GM12878 (cell line): ENCODE measurements at regions not wholly inside any gene's neighbourhood (a gene's known extent, or its start where the extent isn't known, plus 50 kb on each side); places are given as distances from the start of the nearest gene placed in this dataset.

Experiments
- ATAC-seq: fragments of 200-7000 bp; cut with Tn5 transposase; 3 replicates; pipeline ENCODE4 v1.9.1; 2020; ENCODE audit warnings: mild to moderate bottlenecking, moderate library complexity
- BruUV-seq: library from RNA; stranded (reverse); fragments of 400-500 nt; replicated peaks from 2 replicates; lab custom pipeline; 2021; lab: Mats Ljungman, UMichigan
- CTCF ChIA-PET: fragments of 300-600 bp; sonication (Branson Sonifier 250); formaldehyde crosslinking; extraction: SDS; loops from one replicate; lab custom pipeline; 2021; ENCODE audit warnings: inconsistent platforms; lab: Yijun Ruan, JAX
- POLR2A ChIA-PET: fragments of 350-600 bp; formaldehyde crosslinking; extraction: SDS; loops from one replicate; lab custom pipeline; 2021; ENCODE audit warnings: inconsistent platforms; lab: Charles Lee
- RAD21 ChIA-PET: fragments of 300-600 bp; sonication (Branson Sonifier 250); formaldehyde crosslinking; loops from one replicate; lab custom pipeline; 2023; ENCODE audit warnings: antibody characterized with exemption; ENCODE audit not compliant: unreplicated experiment; lab: Charles Lee
- SMC1A ChIA-PET: fragments of 300-600 bp; sonication (Branson Sonifier 250); formaldehyde crosslinking; loops from one replicate; lab custom pipeline; 2023; ENCODE audit not compliant: unreplicated experiment, uncharacterized antibody; lab: Charles Lee
- DNase-seq: peaks from one replicate; pipeline ENCODE4 v3.0.0-alpha.2; 2011; ENCODE audit warnings: low read depth, low spot score
- FAIRE-seq: peaks from 3 replicates; lab custom pipeline; 2011; peaks lifted over from hg19 to GRCh38; lab: Jason Lieb, UNC
- H2AFZ ChIP-seq: 2 replicates; pipeline ENCODE4 v1.6.0; 2011; ENCODE audit warnings: low read depth, low read length, control low read depth; ENCODE audit not compliant: control insufficient read depth
- H3K27ac ChIP-seq: 2 replicates; pipeline ENCODE4 v1.5.1; 2011; ENCODE audit warnings: control low read depth; ENCODE audit not compliant: control insufficient read depth, insufficient read depth
- H3K27me3 ChIP-seq, 2 experiments: replicated peaks in 1 of 2; 2 replicates each; pipeline versions ENCODE4 v1.6.0 to v1.6.1; 2011; ENCODE audit warnings: low read length in 1 of 2; ENCODE audit not compliant: control insufficient read depth in 2 of 2, insufficient read depth in 2 of 2
- H3K36me3 ChIP-seq, 2 experiments: 2 replicates each; pipeline ENCODE4 v1.5.1; 2011; ENCODE audit warnings: low read length in 1 of 2; ENCODE audit not compliant: control insufficient read depth in 2 of 2, insufficient read depth in 2 of 2
- H3K4me1 ChIP-seq: 2 replicates; pipeline ENCODE4 v1.6.1; 2011; ENCODE audit warnings: mild to moderate bottlenecking, low read length, moderate library complexity, mixed read lengths; ENCODE audit not compliant: control insufficient read depth, insufficient read depth
- H3K4me2 ChIP-seq: 2 replicates; pipeline ENCODE4 v1.6.0; 2011; ENCODE audit warnings: control low read depth; ENCODE audit not compliant: control insufficient read depth, insufficient read depth
- H3K4me3 ChIP-seq: fragments of 200-600 bp; sonication (generic); 2 replicates; pipeline ENCODE4 v1.5.1; 2016
- H3K79me2 ChIP-seq: 2 replicates; pipeline ENCODE4 v1.6.0; 2011; ENCODE audit warnings: low read length; ENCODE audit not compliant: control insufficient read depth, insufficient read depth
- H3K9ac ChIP-seq: 2 replicates; pipeline ENCODE4 v1.8.0; 2011; ENCODE audit warnings: low read length, control low read depth, mixed read lengths; ENCODE audit not compliant: control insufficient read depth, insufficient read depth
- H3K9me3 ChIP-seq: replicated peaks from 3 replicates; pipeline ENCODE4 v1.5.1; 2011; ENCODE audit warnings: mild to moderate bottlenecking, low read length; ENCODE audit not compliant: control insufficient read depth, insufficient read depth
- H4K20me1 ChIP-seq: 2 replicates; pipeline ENCODE4 v1.6.0; 2011; ENCODE audit not compliant: control insufficient read depth, insufficient read depth
- GATAD2B ChIP-seq: fragments of 450-650 bp; conservative IDR thresholded peaks from 2 replicates; pipeline ENCODE4 v1.6.1; 2017; ENCODE audit warnings: low read depth, mild to moderate bottlenecking, moderate library complexity
- HDAC2 ChIP-seq: fragments of 200-600 bp; sonication (generic); IDR thresholded peaks from 2 replicates; pipeline ENCODE4 v1.6.1; 2017
- IRF4 ChIP-seq: IDR thresholded peaks from 2 replicates; pipeline ENCODE4 v1.6.1; 2011; ENCODE audit warnings: low read depth, low read length
- JUND ChIP-seq: IDR thresholded peaks from 2 replicates; pipeline ENCODE4 v1.6.1; 2012; ENCODE audit warnings: low read depth, mild to moderate bottlenecking, low read length, improper control_type of control experiment, moderate library complexity
- MXI1 ChIP-seq: fragments of 150-350 bp; IDR thresholded peaks from 2 replicates; pipeline ENCODE4 v1.6.1; 2011; ENCODE audit warnings: low read depth, mild to moderate bottlenecking, inconsistent platforms, low read length, improper control_type of control experiment
- MYB ChIP-seq: fragments of 150-350 bp; IDR thresholded peaks from 2 replicates; pipeline ENCODE4 v1.6.1; 2014; ENCODE audit warnings: mild to moderate bottlenecking, low read depth, low read length, borderline replicate concordance
- NFYA ChIP-seq: IDR thresholded peaks from 2 replicates; pipeline ENCODE4 v1.6.1; 2011; ENCODE audit warnings: low read depth, mild to moderate bottlenecking, low read length, improper control_type of control experiment, borderline replicate concordance
- PAX8 ChIP-seq: fragments of 450-650 bp; IDR thresholded peaks from 2 replicates; pipeline ENCODE4 v1.6.1; 2017; ENCODE audit warnings: mild to moderate bottlenecking, moderate library complexity
- POU2F2 ChIP-seq: IDR thresholded peaks from 3 replicates; pipeline ENCODE4 v1.6.1; 2011; ENCODE audit warnings: low read depth, mild to moderate bottlenecking, low read length, borderline replicate concordance
- RUNX3 ChIP-seq: IDR thresholded peaks from 2 replicates; pipeline ENCODE4 v1.6.1; 2012; ENCODE audit warnings: low read length, inconsistent platforms
- SIX5 ChIP-seq: IDR thresholded peaks from 2 replicates; pipeline ENCODE4 v1.6.1; 2011; ENCODE audit warnings: mild to moderate bottlenecking, low read depth, low read length, moderate library complexity; ENCODE audit not compliant: severe bottlenecking
- SMC3 ChIP-seq: IDR thresholded peaks from 2 replicates; pipeline ENCODE4 v1.6.1; 2011; ENCODE audit warnings: low read length, improper control_type of control experiment, borderline replicate concordance
- TBL1XR1 ChIP-seq: IDR thresholded peaks from 2 replicates; pipeline ENCODE4 v1.6.1; 2012; ENCODE audit warnings: low read depth, low read length, improper control_type of control experiment
- ZNF274 ChIP-seq: IDR thresholded peaks from one replicate; pipeline ENCODE4 v1.8.0; 2011; ENCODE audit not compliant: insufficient read length, insufficient read depth
- ZZZ3 ChIP-seq: IDR thresholded peaks from 2 replicates; pipeline ENCODE4 v1.6.1; 2011; ENCODE audit warnings: low read depth; ENCODE audit not compliant: control insufficient read depth, insufficient read length
- WGBS: methylation state at CpG from one replicate; pipeline ENCODE4 v1.1.6; 2016; ENCODE audit warnings: low lambda C conversion rate; ENCODE audit not compliant: insufficient replicate concordance, insufficient coverage; ENCODE audit errors: missing lambda C conversion rate; 5-methylcytosine and 5-hydroxymethylcytosine counted together
- in situ Hi-C: fragments of 300-500 bp; cut with MboI; formaldehyde crosslinking; loops from 9 replicates; pipeline ENCODE4 v1.14.3; 2018; ENCODE audit warnings: mixed read lengths
- intact Hi-C: fragments of 100-400 bp; cut with micrococcal nuclease; formaldehyde crosslinking; loops from one replicate; pipeline ENCODE4 v1.14.2; 2022; ENCODE audit not compliant: unreplicated experiment
- TF ChIP-seq, protein P1 (sequence below): fragments of 450-650 bp; IDR thresholded peaks from 2 replicates; pipeline ENCODE4 v1.6.1; 2018; ENCODE audit warnings: mild to moderate bottlenecking, low read depth, moderate library complexity; ENCODE audit not compliant: partially characterized antibody
- TF ChIP-seq, protein P2 (sequence below): IDR thresholded peaks from 2 replicates; pipeline ENCODE4 v1.6.1; 2012; ENCODE audit warnings: low read depth, low read length, improper control_type of control experiment
- TF ChIP-seq, protein P3 (sequence below): fragments of 450-650 bp; formaldehyde crosslinking; IDR thresholded peaks from 2 replicates; pipeline ENCODE4 v1.4.0; 2022; ENCODE audit warnings: mild to moderate bottlenecking, moderate library complexity

DNA sequence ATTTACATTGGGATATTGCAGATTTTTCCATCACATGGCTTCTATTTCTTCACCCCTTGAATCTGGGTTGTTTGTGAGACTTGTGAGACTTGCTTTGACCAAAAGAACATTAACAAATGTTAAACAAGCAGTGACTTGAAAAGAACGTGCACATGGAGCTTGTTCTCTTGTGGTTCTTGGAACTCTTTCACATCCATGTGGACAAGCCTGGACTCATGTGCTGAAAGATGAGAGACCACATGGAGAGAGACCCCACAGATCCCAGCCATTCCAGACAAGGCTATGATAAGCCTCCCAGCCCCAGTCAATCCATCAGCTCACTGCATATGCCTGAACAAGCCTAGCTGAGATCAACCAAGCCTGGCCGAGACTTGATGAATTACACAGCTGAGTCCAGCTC lies 1365.7 kb upstream of the GJE1 start:
- H4K20me1 ChIP-seq = no peaks in the 10 kb centered on the region
- FAIRE-seq = no peak
- in situ Hi-C loops = no loop called here
- TF ChIP-seq GATAD2B = no peak
- TF ChIP-seq, protein P1, sequence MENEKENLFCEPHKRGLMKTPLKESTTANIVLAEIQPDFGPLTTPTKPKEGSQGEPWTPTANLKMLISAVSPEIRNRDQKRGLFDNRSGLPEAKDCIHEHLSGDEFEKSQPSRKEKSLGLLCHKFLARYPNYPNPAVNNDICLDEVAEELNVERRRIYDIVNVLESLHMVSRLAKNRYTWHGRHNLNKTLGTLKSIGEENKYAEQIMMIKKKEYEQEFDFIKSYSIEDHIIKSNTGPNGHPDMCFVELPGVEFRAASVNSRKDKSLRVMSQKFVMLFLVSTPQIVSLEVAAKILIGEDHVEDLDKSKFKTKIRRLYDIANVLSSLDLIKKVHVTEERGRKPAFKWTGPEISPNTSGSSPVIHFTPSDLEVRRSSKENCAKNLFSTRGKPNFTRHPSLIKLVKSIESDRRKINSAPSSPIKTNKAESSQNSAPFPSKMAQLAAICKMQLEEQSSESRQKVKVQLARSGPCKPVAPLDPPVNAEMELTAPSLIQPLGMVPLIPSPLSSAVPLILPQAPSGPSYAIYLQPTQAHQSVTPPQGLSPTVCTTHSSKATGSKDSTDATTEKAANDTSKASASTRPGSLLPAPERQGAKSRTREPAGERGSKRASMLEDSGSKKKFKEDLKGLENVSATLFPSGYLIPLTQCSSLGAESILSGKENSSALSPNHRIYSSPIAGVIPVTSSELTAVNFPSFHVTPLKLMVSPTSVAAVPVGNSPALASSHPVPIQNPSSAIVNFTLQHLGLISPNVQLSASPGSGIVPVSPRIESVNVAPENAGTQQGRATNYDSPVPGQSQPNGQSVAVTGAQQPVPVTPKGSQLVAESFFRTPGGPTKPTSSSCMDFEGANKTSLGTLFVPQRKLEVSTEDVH = no peak
- TF ChIP-seq JUND = no peak
- TF ChIP-seq RUNX3 = no peak
- no peak for TF ChIP-seq HDAC2
- TF ChIP-seq, protein P2, sequence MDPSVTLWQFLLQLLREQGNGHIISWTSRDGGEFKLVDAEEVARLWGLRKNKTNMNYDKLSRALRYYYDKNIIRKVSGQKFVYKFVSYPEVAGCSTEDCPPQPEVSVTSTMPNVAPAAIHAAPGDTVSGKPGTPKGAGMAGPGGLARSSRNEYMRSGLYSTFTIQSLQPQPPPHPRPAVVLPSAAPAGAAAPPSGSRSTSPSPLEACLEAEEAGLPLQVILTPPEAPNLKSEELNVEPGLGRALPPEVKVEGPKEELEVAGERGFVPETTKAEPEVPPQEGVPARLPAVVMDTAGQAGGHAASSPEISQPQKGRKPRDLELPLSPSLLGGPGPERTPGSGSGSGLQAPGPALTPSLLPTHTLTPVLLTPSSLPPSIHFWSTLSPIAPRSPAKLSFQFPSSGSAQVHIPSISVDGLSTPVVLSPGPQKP = no peak
- no peak for TF ChIP-seq MXI1
- no peak for TF ChIP-seq MYB
- TF ChIP-seq NFYA = no peak
- TF ChIP-seq ZZZ3 = no peak
- TF ChIP-seq POU2F2 = no peak
- no peak for TF ChIP-seq IRF4
- no peak for TF ChIP-seq SMC3
- TF ChIP-seq SIX5 = no peak
- no peak for TF ChIP-seq ZNF274
- no peak for TF ChIP-seq TBL1XR1
- TF ChIP-seq PAX8 = no peak
- TF ChIP-seq, protein P3, sequence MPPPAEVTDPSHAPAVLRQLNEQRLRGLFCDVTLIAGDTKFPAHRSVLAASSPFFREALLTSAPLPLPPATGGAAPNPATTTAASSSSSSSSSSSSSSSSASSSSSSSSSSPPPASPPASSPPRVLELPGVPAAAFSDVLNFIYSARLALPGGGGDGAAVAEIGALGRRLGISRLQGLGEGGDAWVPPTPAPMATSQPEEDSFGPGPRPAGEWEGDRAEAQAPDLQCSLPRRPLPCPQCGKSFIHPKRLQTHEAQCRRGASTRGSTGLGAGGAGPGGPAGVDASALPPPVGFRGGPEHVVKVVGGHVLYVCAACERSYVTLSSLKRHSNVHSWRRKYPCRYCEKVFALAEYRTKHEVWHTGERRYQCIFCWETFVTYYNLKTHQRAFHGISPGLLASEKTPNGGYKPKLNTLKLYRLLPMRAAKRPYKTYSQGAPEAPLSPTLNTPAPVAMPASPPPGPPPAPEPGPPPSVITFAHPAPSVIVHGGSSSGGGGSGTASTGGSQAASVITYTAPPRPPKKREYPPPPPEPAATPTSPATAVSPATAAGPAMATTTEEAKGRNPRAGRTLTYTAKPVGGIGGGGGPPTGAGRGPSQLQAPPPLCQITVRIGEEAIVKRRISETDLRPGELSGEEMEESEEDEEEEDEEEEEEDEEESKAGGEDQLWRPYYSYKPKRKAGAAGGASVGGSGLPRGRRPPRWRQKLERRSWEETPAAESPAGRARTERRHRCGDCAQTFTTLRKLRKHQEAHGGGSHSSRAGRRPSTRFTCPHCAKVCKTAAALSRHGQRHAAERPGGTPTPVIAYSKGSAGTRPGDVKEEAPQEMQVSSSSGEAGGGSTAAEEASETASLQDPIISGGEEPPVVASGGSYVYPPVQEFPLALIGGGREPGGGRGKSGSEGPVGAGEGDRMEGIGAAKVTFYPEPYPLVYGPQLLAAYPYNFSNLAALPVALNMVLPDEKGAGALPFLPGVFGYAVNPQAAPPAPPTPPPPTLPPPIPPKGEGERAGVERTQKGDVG = no peak

More for the DNA sequence above, 1365.7 kb upstream of the GJE1 start:
- Histone ChIP-seq H3K9ac (no peak overlapping the region), H3K4me1 (no peaks in the 10 kb centered on the region), H3K27ac (no peak overlapping the region), H2AFZ (no peak overlapping the region), H3K27me3 (no peaks in the 10 kb centered on the region), H3K36me3 (no peaks in the 10 kb centered on the region), H3K4me2 (no peak overlapping the region), H3K4me3 (no peak overlapping the region), H3K79me2 (no peaks in the 10 kb centered on the region), H3K9me3 (peaks cover 2% of the 10 kb centered on the region; the same call in 2 of the 3 replicates)
- BruUV-seq = no TSS peak
- WGBS = 15% methylated on average over 2 of the region's 2 CpGs
- ChIA-PET CTCF (no interaction called here), POLR2A (no interaction called here), RAD21 (no interaction called here), SMC1A (interaction anchor here (0.6 kb wide), 1 partner anchor 45 kb away, joined by 4 read pairs; no protein-coding TSS in a partner anchor)
- ATAC-seq (no peak), DNase-seq (no peak)
- intact Hi-C loops = no loop called here
